Esophagus muscularis mucosa (tissue), 3 donors: ENCODE measurements at regions not wholly inside any gene's neighbourhood (a gene's known extent, or its start where the extent isn't known, plus 50 kb on each side); places are given as distances from the start of the nearest gene placed in this dataset.

Source experiments
- POLR2A ChIP-seq: fragments of 450-650 bp; IDR thresholded peaks from one replicate; pipeline ENCODE4 v1.6.1; 2017; ENCODE audit warnings: antibody characterized with exemption, moderate library complexity, mild to moderate bottlenecking, low read depth
- TF ChIP-seq, protein P1 (sequence below), 3 experiments: fragments of 200-600 bp in 2 of 3; fragments of 450-650 bp in 1 of 3; sonication (generic) in 2 of 3; IDR thresholded peaks; one replicate each; pipeline ENCODE4 v1.5.1; 2017 to 2019; ENCODE audit warnings: antibody characterized with exemption in 3 of 3, mild to moderate bottlenecking in 2 of 3, moderate library complexity in 1 of 3

DNA sequence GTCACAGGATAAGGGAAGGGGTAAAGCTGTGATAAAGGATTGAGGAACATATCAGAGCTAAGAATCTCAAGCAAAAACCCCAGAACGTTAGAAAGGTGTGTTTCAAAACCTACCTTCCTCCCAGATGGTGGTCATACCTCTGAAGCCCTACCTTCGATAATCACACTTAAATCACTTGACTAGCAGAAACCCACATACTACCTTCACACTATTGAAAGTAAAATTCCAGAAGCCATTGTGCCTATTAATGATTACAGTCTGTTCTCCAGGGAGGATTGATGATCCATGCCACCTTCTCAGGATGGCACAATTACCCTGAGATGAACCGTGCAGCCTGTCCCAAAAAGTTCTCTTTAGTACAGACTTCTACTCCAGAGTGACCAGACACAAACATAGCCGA, 72.3 kb upstream of the SOX4 start:
- TF ChIP-seq, protein P1, sequence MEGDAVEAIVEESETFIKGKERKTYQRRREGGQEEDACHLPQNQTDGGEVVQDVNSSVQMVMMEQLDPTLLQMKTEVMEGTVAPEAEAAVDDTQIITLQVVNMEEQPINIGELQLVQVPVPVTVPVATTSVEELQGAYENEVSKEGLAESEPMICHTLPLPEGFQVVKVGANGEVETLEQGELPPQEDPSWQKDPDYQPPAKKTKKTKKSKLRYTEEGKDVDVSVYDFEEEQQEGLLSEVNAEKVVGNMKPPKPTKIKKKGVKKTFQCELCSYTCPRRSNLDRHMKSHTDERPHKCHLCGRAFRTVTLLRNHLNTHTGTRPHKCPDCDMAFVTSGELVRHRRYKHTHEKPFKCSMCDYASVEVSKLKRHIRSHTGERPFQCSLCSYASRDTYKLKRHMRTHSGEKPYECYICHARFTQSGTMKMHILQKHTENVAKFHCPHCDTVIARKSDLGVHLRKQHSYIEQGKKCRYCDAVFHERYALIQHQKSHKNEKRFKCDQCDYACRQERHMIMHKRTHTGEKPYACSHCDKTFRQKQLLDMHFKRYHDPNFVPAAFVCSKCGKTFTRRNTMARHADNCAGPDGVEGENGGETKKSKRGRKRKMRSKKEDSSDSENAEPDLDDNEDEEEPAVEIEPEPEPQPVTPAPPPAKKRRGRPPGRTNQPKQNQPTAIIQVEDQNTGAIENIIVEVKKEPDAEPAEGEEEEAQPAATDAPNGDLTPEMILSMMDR (IDR thresholded peaks at IDR 0.05): no peak
- no peak for TF ChIP-seq POLR2A
